ENCODE measurements at regions not wholly inside any gene's neighbourhood (a gene's known extent, or its start where the extent isn't known, plus 50 kb on each side); places are given as distances from the start of the nearest gene placed in this dataset.

DNA sequence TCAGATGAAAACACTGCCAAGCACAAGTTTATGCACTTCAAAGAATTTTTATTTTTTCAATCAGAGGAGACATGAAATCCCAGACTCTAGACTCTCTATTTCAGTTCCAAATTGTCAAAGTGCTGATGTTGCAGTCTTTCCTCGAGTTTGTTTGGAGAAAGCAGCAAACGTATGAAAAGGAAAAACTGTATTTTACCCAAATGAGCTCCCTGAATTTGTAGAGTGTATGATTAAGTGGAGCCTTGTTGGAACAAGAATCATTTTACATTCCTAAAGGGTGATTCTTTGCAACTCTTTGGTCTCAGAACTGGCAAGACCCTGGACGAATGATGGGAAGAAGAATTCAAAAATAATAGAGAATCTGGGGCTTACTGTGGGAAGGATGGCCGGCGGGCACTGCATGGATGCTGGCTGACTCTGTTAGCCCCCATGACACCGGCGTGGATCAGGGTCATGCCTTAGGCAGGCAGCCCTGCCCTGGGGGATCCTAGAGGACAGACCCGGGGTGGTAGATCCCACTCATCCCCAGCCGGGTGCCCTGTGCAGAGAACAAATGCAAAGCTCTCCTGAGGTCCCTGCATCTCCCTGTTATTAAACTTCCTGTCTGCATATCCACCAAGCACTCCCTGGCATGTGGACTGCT, 207.4 kb downstream of the FNDC1 start:
- TF ChIP-seq, protein P1, sequence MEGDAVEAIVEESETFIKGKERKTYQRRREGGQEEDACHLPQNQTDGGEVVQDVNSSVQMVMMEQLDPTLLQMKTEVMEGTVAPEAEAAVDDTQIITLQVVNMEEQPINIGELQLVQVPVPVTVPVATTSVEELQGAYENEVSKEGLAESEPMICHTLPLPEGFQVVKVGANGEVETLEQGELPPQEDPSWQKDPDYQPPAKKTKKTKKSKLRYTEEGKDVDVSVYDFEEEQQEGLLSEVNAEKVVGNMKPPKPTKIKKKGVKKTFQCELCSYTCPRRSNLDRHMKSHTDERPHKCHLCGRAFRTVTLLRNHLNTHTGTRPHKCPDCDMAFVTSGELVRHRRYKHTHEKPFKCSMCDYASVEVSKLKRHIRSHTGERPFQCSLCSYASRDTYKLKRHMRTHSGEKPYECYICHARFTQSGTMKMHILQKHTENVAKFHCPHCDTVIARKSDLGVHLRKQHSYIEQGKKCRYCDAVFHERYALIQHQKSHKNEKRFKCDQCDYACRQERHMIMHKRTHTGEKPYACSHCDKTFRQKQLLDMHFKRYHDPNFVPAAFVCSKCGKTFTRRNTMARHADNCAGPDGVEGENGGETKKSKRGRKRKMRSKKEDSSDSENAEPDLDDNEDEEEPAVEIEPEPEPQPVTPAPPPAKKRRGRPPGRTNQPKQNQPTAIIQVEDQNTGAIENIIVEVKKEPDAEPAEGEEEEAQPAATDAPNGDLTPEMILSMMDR (IDR thresholded peaks at IDR 0.05) = no peak

DNA sequence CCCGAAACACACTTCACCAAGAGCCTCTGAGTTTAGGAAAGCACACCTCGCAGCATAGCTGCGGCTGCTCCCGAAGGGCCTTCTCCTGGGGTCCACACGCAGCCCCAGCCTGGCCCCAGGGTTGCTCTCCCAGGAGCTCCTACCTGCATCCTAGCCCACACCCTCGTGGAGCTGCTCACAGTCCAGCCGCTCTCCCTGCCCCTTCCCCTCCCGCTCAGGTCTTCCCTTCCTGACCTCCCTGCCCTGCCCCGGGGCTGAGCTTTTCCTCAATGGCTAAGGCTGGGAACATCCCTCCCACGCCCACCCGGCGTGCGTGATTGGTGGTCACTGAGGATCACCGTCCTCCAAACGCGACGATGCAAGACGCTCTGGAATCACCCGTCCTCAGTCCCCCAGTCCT, 205.8 kb downstream of the FNDC1 start:
- TF ChIP-seq, protein P1 (IDR thresholded peaks at IDR 0.05) = no peak

DNA sequence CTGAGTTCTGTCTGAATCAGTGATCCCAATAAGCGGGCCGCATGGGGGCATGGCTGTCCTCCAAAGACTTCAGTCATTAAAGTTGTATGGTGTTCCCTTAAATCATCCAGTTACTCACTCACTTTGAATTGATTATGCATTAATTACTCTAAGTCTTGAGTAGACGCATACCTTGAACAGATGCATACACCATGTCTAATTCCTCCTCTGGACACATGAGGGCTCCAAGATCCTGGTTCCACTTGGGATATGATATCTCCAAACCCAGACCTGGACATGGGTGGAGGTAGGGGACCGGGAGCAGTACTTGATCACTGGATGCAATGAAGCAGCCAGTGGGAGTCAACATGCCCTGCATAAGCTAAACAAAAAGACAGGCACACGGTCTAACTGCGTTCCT, 204.5 kb downstream of the FNDC1 start:
- TF ChIP-seq, protein P1 (IDR thresholded peaks at IDR 0.05) = 0 out of 2 replicates have a peak, but pooled peaks have one; percentile 19

DNA sequence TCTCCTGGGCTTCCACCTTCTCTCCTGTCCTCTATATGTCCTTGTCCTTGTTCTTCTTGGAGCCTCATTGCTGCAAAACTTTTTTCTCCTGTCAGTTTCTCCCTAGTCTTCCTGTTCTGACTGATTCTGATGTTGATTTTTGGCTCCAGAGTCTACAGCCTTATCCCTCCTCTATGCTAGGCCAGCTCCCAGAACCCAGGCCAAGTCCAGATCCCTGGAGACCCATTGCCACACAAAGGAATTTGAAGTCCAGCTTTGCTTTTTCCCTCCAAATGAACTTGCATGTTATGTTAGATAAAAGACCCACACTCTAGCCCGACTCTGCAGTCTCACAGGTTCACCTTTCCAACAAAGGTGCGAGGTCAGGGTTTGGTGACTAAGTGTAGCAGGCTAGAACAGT, 203.1 kb downstream of the FNDC1 start:
- TF ChIP-seq, protein P1 (IDR thresholded peaks at IDR 0.05) = no peak

DNA sequence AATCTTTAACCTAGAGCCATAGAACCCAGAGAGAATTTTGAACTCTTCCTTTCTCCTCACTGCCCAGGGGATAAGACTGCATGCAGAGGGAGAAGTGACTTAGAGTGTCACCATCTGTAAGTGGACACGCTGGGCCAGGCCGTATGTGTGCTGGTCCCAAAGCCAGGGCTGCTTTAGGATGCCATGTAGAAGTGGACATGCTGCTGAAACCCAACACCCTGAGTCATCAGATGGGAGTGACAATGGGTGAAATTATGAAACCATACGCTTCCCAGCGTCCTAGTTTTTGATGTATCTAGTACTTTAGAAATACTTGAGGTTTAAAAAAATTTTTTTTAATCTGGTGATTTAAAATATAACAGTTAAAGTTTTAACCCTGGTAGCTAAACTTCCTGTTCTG, 191.1 kb downstream of the FNDC1 start:
- TF ChIP-seq, protein P1 (IDR thresholded peaks at IDR 0.05) = no peak

DNA sequence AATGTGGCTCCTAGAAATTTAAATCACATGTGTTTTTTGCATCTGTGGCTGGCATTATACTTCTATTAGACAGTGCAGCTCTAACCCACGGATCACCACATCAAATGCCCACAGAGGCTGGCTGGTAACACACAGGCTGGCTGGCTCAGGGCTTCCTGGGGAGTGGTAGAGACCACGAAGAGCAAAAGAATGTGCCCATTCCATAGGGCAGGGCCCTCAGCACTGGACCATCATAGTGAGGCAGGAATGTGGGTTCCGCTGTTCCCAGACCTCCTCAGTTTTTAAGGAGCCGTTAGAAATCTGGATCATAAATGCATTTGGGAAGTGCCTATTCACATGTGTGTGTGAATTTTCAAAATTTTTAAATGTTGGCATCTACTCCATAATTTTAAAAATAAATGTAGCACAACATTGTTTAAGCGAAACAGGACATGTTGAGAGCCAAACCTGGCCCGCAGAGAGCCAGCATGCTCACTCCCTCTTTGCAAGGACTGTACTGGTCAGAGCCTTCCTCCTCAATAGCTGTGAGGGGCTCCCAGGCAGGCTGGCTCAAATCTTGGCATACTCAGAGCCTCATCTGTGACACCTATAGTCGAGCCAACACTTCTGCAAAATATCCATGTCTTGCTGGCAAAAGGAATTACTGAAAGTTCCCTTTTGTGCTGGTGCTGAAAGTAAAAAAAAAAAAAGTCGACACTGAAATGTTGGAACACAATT, 190.5 kb downstream of the FNDC1 start:
- TF ChIP-seq, protein P1 (IDR thresholded peaks at IDR 0.05) = no peak

DNA sequence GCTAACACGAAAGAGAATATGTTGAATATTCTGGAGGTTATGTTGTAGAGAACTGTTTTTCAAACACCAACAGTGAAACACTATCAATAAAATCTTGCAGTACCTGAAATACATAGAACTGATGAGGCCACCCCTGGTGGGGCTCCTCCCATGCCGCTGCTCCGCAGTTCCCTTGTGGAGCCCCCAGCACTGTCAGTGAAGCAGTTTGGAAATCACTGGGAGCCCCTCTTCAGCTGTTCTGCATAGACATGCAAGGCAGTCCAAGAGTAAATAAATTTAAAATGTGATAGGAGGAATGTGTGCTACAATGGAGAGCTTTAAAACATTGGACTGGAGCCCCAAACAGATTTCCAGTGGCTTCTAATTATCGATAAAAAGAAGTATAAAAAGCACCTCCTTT, 189.4 kb downstream of the FNDC1 start:
- TF ChIP-seq, protein P1 (IDR thresholded peaks at IDR 0.05) = no peak
